ENCODE measurements at regions not wholly inside any gene's neighbourhood (a gene's known extent, or its start where the extent isn't known, plus 50 kb on each side); places are given as distances from the start of the nearest gene placed in this dataset.

DNA sequence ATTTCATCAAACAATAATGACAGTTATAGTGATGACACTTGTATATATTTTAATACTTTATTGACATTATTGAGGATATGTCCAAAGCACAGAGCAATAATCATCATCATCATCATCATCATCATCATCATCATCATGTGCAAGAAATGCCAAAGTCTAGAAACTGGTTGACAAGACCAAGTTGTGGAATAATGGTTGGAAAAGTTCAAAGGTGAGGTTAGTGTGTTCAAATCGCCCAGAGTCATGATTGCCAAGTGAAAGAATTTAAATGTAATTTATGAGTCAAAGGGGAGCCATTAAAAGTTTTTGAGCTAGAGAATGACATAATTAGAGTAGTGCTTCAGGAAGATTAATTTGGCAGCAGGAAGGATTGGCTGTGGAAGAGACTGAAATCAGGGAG, 852.4 kb downstream of the SORCS1 start:
- TF ChIP-seq, protein P1, sequence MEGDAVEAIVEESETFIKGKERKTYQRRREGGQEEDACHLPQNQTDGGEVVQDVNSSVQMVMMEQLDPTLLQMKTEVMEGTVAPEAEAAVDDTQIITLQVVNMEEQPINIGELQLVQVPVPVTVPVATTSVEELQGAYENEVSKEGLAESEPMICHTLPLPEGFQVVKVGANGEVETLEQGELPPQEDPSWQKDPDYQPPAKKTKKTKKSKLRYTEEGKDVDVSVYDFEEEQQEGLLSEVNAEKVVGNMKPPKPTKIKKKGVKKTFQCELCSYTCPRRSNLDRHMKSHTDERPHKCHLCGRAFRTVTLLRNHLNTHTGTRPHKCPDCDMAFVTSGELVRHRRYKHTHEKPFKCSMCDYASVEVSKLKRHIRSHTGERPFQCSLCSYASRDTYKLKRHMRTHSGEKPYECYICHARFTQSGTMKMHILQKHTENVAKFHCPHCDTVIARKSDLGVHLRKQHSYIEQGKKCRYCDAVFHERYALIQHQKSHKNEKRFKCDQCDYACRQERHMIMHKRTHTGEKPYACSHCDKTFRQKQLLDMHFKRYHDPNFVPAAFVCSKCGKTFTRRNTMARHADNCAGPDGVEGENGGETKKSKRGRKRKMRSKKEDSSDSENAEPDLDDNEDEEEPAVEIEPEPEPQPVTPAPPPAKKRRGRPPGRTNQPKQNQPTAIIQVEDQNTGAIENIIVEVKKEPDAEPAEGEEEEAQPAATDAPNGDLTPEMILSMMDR (IDR thresholded peaks at IDR 0.05; ENCODE audit: insufficient read depth, low read length, poor library complexity, severe bottlenecking): no peak
- TF ChIP-seq EZH2phosphoT487 (conservative IDR thresholded peaks at IDR 0.05; ENCODE audit: low read length): no peak
